Transverse colon (tissue), 4 donors: ENCODE measurements at regions not wholly inside any gene's neighbourhood (a gene's known extent, or its start where the extent isn't known, plus 50 kb on each side); places are given as distances from the start of the nearest gene placed in this dataset.

Experiments
- DNase-seq: peaks from one replicate; pipeline ENCODE4 v3.0.0-alpha.2; 2019
- H3K27ac ChIP-seq, 4 donors: fragments of 200-600 bp; sonication (generic); 2 replicates each; pipeline ENCODE4 v1.5.1; 2016 to 2018; ENCODE audit warnings: inconsistent platforms in 4 of 4
- H3K27me3 ChIP-seq: fragments of 200-600 bp; sonication (generic); 2 replicates; pipeline ENCODE4 v1.5.1; 2017; ENCODE audit warnings: inconsistent platforms
- H3K36me3 ChIP-seq, 4 donors: fragments of 200-600 bp; sonication (generic); 2 replicates each; pipeline ENCODE4 v1.5.1; 2017 to 2019; ENCODE audit warnings: inconsistent platforms in 4 of 4
- H3K4me1 ChIP-seq, 4 donors: fragments of 200-600 bp; sonication (generic); 2 replicates each; pipeline ENCODE4 v1.5.1; 2017 to 2020; ENCODE audit warnings: inconsistent platforms in 4 of 4
- H3K4me3 ChIP-seq, 4 donors: fragments of 200-600 bp; sonication (generic); 1 replicate in 1 of 4; 2 replicates in 3 of 4; pipeline versions ENCODE4 v1.5.1 to v1.6.1; 2017 to 2019; ENCODE audit warnings: inconsistent platforms in 4 of 4
- H3K9me3 ChIP-seq, 2 donors: fragments of 200-600 bp; sonication (generic); 2 replicates each; pipeline ENCODE4 v1.5.1; 2017 to 2019; ENCODE audit warnings: inconsistent platforms in 2 of 2
- EP300 ChIP-seq: sonication (generic); formaldehyde crosslinking; IDR thresholded peaks from one replicate; pipeline ENCODE4 v1.6.1; 2017; ENCODE audit warnings: antibody characterized with exemption, low read depth
- POLR2A ChIP-seq: fragments of 450-650 bp; IDR thresholded peaks from one replicate; pipeline ENCODE4 v1.6.1; 2016; ENCODE audit warnings: antibody characterized with exemption, mild to moderate bottlenecking, moderate library complexity
- POLR2AphosphoS5 ChIP-seq, 3 donors: sonication (generic); formaldehyde crosslinking; IDR thresholded peaks; one replicate each; pipeline ENCODE4 v1.6.1; 2016; ENCODE audit warnings: antibody characterized with exemption in 3 of 3
- WGBS, 2 donors: methylation state at CpG; one replicate each; pipeline ENCODE4 v1.1.5; 2018; ENCODE audit warnings: low coverage in 1 of 2; 5-methylcytosine and 5-hydroxymethylcytosine counted together
- in situ Hi-C, 4 donors: fragments of 200-750 bp; cut with MboI; loops; one replicate each; pipeline versions ENCODE4 v1.15.0 to v1.15.1; 2017; ENCODE audit warnings: low sequenced_read_pairs in 3 of 4, low pct_ligation_motif_present in 1 of 4, low pct_unique_long_range_greater_than_20kb in 1 of 4
- intact Hi-C: fragments of 100-400 bp; cut with DNase I; formaldehyde crosslinking; loops from one replicate; pipeline ENCODE4 v1.15.1; 2023; ENCODE audit warnings: low total_unique reads
- TF ChIP-seq, protein P1 (sequence below), 5 experiments: fragments of 200-600 bp in 3 of 5; fragments of 450-650 bp in 2 of 5; sonication (generic) in 3 of 5; IDR thresholded peaks; 1 replicate in 2 of 5; 2 replicates in 3 of 5; pipeline ENCODE4 v1.5.1; 2016 to 2017; ENCODE audit warnings: antibody characterized with exemption in 5 of 5, inconsistent platforms in 3 of 5, mild to moderate bottlenecking in 2 of 5, moderate library complexity in 1 of 5

DNA sequence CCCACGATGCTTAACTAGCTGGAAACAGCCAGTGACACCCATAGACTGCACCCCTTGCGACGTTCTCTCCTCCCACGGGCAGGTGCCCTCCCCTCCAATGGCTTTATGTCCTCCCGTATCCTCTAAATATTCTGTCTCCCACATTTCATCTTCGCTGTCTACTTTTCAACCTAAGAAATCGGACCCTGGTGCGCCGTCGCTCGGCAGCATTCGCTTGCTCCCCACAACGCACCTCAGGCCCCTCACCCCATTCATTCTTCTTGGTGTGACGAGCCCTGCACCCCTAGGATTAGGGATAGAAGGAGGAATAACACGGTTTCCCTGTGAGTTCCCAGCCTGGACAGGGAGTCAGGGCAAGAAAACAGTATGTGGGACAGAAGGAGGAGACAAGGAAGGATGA is 74.3 kb upstream of the FOXQ1 start:
- Histone ChIP-seq H3K27ac (no peak overlapping the region), H3K4me3 (no peak overlapping the region), H3K36me3 (no peaks in the 10 kb centered on the region), H3K27me3 (no peaks in the 10 kb centered on the region), H3K4me1 (no peaks in the 10 kb centered on the region), H3K9me3 (no peaks in the 10 kb centered on the region)
- TF ChIP-seq POLR2A (no peak), POLR2AphosphoS5 (IDR thresholded peaks at IDR 0.05) (no peak)
- 91% methylated on average over 12 to 15 of the region's 15 CpGs for WGBS, 2 donors
- intact Hi-C loops, result no loop called here
- in situ Hi-C loops, result no loop called here
- DNase-seq, result no peak

DNA sequence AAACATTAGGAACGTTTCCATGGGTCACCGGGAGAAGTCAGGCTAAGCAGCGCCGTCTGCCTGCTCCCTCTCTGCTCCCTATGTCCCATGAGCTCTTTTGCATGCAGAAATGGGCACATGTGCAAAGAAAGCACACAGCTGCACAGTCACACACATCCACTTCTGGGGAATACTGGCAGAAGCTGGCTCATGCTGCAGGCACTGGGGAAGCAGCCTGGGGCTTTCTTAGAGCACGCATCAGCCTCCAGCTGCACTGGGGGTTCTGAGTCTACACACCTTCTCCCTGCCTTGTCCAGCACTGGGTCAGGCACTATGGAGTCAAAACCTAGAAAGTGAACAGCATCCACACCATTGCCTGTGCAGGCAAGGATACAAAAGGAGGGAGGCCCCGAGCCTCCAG is 76.1 kb upstream of the FOXQ1 start:
- Histone ChIP-seq H3K4me1 (no peaks in the 10 kb centered on the region), H3K27ac (no peak overlapping the region), H3K4me3 (no peak overlapping the region), H3K9me3 (no peaks in the 10 kb centered on the region), H3K36me3 (no peaks in the 10 kb centered on the region), H3K27me3 (no peaks in the 10 kb centered on the region)
- in situ Hi-C loops (no loop called here), intact Hi-C loops (no loop called here)
- TF ChIP-seq EP300 (no peak), POLR2A (no peak), POLR2AphosphoS5 (IDR thresholded peaks at IDR 0.05) (no peak)
- TF ChIP-seq, protein P1, sequence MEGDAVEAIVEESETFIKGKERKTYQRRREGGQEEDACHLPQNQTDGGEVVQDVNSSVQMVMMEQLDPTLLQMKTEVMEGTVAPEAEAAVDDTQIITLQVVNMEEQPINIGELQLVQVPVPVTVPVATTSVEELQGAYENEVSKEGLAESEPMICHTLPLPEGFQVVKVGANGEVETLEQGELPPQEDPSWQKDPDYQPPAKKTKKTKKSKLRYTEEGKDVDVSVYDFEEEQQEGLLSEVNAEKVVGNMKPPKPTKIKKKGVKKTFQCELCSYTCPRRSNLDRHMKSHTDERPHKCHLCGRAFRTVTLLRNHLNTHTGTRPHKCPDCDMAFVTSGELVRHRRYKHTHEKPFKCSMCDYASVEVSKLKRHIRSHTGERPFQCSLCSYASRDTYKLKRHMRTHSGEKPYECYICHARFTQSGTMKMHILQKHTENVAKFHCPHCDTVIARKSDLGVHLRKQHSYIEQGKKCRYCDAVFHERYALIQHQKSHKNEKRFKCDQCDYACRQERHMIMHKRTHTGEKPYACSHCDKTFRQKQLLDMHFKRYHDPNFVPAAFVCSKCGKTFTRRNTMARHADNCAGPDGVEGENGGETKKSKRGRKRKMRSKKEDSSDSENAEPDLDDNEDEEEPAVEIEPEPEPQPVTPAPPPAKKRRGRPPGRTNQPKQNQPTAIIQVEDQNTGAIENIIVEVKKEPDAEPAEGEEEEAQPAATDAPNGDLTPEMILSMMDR (IDR thresholded peaks at IDR 0.05), result no peak
- no peak for DNase-seq
- 67 to 78% methylated on average over 5 to 6 of the region's 6 CpGs for WGBS, 2 donors

DNA sequence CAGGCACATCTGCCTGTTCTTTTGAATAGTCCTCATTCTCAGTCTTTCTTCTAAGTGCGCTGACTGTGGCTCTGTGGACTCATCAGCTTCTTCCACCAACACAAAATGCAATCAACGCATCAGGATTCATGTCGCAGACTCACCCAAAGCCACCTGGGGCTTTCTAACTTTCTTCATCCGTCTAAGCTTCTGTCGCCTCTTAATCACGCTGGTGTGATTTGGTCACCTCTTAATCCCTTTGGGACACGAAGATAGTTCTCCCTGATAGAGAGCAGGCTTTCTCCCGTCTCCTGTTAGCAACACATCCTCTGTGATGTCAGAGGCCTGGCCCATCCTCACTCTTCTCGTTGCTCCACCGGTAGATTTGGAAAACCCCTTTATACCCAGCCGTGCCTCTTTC is 78.0 kb upstream of the FOXQ1 start:
- in situ Hi-C loops, result no loop called here
- WGBS, 2 donors, result 84% methylated on average over 11 of the region's 11 CpGs; no CpG with 5 or more reads in 1 of the 2 donors
- Histone ChIP-seq H3K27me3 (no peaks in the 10 kb centered on the region), H3K36me3 (no peaks in the 10 kb centered on the region), H3K4me3 (no peak overlapping the region), H3K27ac (no peak overlapping the region), H3K4me1 (no peaks in the 10 kb centered on the region), H3K9me3 (no peaks in the 10 kb centered on the region)
- DNase-seq, result no peak
- TF ChIP-seq, protein P1 (IDR thresholded peaks at IDR 0.05), result no peak
- TF ChIP-seq POLR2A (no peak), POLR2AphosphoS5 (IDR thresholded peaks at IDR 0.05) (no peak), EP300 (no peak)
- intact Hi-C loops, result no loop called here

DNA sequence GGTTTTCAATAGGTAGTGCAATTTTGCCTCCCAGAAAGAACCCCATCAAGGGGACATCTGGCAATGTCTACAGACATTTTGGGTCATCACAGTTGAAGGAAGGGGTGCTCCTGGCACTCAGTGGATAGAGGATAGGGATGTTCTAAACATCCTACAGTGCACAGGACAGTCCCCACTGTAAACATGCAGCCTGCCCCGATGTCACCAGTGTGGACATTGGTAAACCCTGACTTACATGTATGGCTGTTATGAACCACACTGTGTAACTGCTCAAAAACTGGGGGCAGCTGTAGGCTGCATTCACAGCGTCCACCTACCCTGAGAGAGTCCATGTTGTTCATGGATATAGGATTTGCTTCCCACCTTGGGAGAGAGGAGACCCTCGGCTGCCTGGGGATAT is 79.3 kb upstream of the FOXQ1 start:
- DNase-seq, result no peak
- no peaks in the 10 kb centered on the region for H3K36me3 ChIP-seq
- H3K4me1 ChIP-seq, result no peaks in the 10 kb centered on the region
- H3K27ac ChIP-seq, result no peak overlapping the region
- 92% methylated on average over 3 of the region's 3 CpGs; no CpG with 5 or more reads in 1 of the 2 donors for WGBS, 2 donors
- H3K27me3 ChIP-seq, result no peaks in the 10 kb centered on the region
- intact Hi-C loops, result no loop called here
- in situ Hi-C loops, result no loop called here
- TF ChIP-seq EP300 (no peak), POLR2AphosphoS5 (IDR thresholded peaks at IDR 0.05) (no peak), POLR2A (no peak)
- TF ChIP-seq, protein P1 (IDR thresholded peaks at IDR 0.05), result no peak
- no peaks in the 10 kb centered on the region for H3K9me3 ChIP-seq
- no peak overlapping the region for H3K4me3 ChIP-seq

DNA sequence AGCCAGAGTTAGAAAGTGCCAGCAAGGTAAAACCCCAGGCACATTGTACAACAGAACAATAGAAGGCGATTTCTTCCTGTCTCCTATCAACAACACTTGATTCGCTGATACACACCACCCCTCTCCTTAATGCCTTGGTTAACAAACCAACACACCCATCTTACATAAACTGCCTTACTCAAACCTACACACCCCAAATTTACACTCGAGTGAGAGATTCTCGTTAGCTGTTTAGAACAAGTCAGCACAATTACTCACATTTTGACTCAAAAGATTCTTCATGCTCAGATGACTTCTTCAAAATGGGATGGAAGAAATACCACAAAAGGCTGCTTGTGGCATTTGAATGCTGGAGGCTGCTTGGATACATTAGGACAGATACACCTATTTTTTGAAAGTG is 80.0 kb upstream of the FOXQ1 start:
- TF ChIP-seq EP300 (no peak), POLR2AphosphoS5 (IDR thresholded peaks at IDR 0.05) (no peak), POLR2A (no peak)
- TF ChIP-seq, protein P1 (IDR thresholded peaks at IDR 0.05), result no peak
- DNase-seq, result no peak
- Histone ChIP-seq H3K27ac (no peak overlapping the region), H3K9me3 (no peaks in the 10 kb centered on the region), H3K27me3 (no peaks in the 10 kb centered on the region), H3K36me3 (no peaks in the 10 kb centered on the region), H3K4me1 (no peaks in the 10 kb centered on the region), H3K4me3 (no peak overlapping the region)
- WGBS, 2 donors, result 58 to 77% methylated on average over 2 to 4 of the region's 4 CpGs
- in situ Hi-C loops (no loop called here), intact Hi-C loops (no loop called here)
